Loucy (cell line): ENCODE measurements at regions not wholly inside any gene's neighbourhood (a gene's known extent, or its start where the extent isn't known, plus 50 kb on each side); places are given as distances from the start of the nearest gene placed in this dataset.

Experiments
- H2AFZ ChIP-seq: fragments of 200-600 bp; sonication (generic); 2 replicates; pipeline ENCODE4 v1.6.0; 2016; ENCODE audit warnings: antibody characterized with exemption, mild to moderate bottlenecking, low read length, moderate library complexity
- H3F3A ChIP-seq: fragments of 200-600 bp; 2 replicates; pipeline ENCODE4 v1.6.0; 2016; ENCODE audit warnings: antibody characterized with exemption, low read depth, mild to moderate bottlenecking
- H3K27me3 ChIP-seq: fragments of 200-600 bp; sonication (generic); 2 replicates; pipeline ENCODE4 v1.6.1; 2014; ENCODE audit warnings: low read length, mild to moderate bottlenecking; ENCODE audit not compliant: insufficient read depth, poor library complexity, severe bottlenecking
- H3K36me3 ChIP-seq: fragments of 200-600 bp; sonication (generic); 2 replicates; pipeline ENCODE4 v1.6.1; 2016; ENCODE audit warnings: low read length; ENCODE audit not compliant: insufficient read depth
- H3K4me1 ChIP-seq: fragments of 200-600 bp; sonication (generic); 2 replicates; pipeline ENCODE4 v1.5.1; 2014; ENCODE audit warnings: low read length, mild to moderate bottlenecking; ENCODE audit not compliant: insufficient read depth, poor library complexity, severe bottlenecking
- H3K4me2 ChIP-seq: fragments of 200-600 bp; sonication (generic); 2 replicates; pipeline ENCODE4 v1.6.0; 2014; ENCODE audit warnings: antibody characterized with exemption, low read length, low read depth, mild to moderate bottlenecking; ENCODE audit not compliant: poor library complexity, severe bottlenecking
- H3K4me3 ChIP-seq: fragments of 200-600 bp; sonication (generic); 2 replicates; pipeline ENCODE4 v1.5.1; 2014; ENCODE audit warnings: low read length, mild to moderate bottlenecking, mixed read lengths; ENCODE audit not compliant: poor library complexity, severe bottlenecking
- H3K79me2 ChIP-seq: fragments of 200-600 bp; sonication (generic); 2 replicates; pipeline ENCODE4 v1.6.1; 2014; ENCODE audit warnings: low read length; ENCODE audit not compliant: insufficient read depth
- H3K9ac ChIP-seq: fragments of 200-600 bp; sonication (generic); 2 replicates; pipeline ENCODE4 v1.6.0; 2014; ENCODE audit warnings: mild to moderate bottlenecking, low read depth, low read length, moderate library complexity; ENCODE audit not compliant: poor library complexity, severe bottlenecking
- H3K9me2 ChIP-seq: fragments of 200-600 bp; sonication (generic); replicated peaks from 2 replicates; pipeline ENCODE4 v1.6.1; 2016; ENCODE audit warnings: low read depth, low read length, mixed read lengths
- H3K9me3 ChIP-seq: fragments of 200-600 bp; sonication (generic); 2 replicates; pipeline ENCODE4 v1.6.1; 2014; ENCODE audit warnings: mild to moderate bottlenecking, antibody characterized with exemption, low read length, low read depth; ENCODE audit not compliant: insufficient read depth
- H4K20me1 ChIP-seq: fragments of 200-600 bp; sonication (generic); 2 replicates; pipeline ENCODE4 v1.6.0; 2014; ENCODE audit warnings: antibody characterized with exemption, low read length, mild to moderate bottlenecking; ENCODE audit not compliant: insufficient read depth, poor library complexity, severe bottlenecking
- EZH2phosphoT487 ChIP-seq: fragments of 200-600 bp; IDR thresholded peaks from 2 replicates; pipeline ENCODE4 v1.6.1; 2018; ENCODE audit warnings: antibody characterized with exemption, mild to moderate bottlenecking, moderate library complexity, borderline replicate concordance
- TF ChIP-seq, protein P1 (sequence below): fragments of 200-600 bp; sonication (generic); conservative IDR thresholded peaks from 2 replicates; pipeline ENCODE4 v1.5.1; 2014; ENCODE audit warnings: mild to moderate bottlenecking, antibody characterized with exemption, low read length

DNA sequence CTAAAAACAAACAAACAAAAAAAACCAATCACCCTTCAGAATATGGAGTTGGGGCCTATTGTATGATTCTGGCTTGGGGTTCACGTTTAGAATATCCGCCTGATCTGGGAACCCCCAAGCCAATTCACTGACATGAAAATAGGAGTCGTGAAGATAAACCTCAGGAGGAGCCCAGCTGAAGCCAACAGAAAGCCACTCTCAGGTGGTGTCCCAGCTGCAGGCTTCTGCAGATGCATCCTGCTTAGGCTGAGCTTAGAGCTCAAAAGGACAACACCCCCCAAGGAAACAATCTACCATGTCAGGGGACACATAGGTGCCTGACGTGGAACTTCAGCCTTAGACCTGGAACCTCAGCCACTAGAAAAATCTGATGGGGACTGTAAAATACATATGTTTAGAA is 51.9 kb downstream of the SYNE3 start:
- H3F3A ChIP-seq = peaks cover 22% of the 10 kb centered on the region
- no peaks in the 10 kb centered on the region for H3K27me3 ChIP-seq
- peaks cover 75% of the 10 kb centered on the region for H3K4me1 ChIP-seq
- peak overlapping the region; percentile 84 for H3K9ac ChIP-seq
- H2AFZ ChIP-seq = no peak overlapping the region
- TF ChIP-seq EZH2phosphoT487 = no peak
- TF ChIP-seq, protein P1, sequence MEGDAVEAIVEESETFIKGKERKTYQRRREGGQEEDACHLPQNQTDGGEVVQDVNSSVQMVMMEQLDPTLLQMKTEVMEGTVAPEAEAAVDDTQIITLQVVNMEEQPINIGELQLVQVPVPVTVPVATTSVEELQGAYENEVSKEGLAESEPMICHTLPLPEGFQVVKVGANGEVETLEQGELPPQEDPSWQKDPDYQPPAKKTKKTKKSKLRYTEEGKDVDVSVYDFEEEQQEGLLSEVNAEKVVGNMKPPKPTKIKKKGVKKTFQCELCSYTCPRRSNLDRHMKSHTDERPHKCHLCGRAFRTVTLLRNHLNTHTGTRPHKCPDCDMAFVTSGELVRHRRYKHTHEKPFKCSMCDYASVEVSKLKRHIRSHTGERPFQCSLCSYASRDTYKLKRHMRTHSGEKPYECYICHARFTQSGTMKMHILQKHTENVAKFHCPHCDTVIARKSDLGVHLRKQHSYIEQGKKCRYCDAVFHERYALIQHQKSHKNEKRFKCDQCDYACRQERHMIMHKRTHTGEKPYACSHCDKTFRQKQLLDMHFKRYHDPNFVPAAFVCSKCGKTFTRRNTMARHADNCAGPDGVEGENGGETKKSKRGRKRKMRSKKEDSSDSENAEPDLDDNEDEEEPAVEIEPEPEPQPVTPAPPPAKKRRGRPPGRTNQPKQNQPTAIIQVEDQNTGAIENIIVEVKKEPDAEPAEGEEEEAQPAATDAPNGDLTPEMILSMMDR = no peak
- peak overlapping the region; percentile 80 for H3K4me2 ChIP-seq
- no peaks in the 10 kb centered on the region for H3K9me3 ChIP-seq
- no peaks in the 10 kb centered on the region for H3K9me2 ChIP-seq
- no peaks in the 10 kb centered on the region for H3K36me3 ChIP-seq
- no peaks in the 10 kb centered on the region for H3K79me2 ChIP-seq
- no peaks in the 10 kb centered on the region for H4K20me1 ChIP-seq
- peak overlapping the region; percentile 58 for H3K4me3 ChIP-seq

DNA sequence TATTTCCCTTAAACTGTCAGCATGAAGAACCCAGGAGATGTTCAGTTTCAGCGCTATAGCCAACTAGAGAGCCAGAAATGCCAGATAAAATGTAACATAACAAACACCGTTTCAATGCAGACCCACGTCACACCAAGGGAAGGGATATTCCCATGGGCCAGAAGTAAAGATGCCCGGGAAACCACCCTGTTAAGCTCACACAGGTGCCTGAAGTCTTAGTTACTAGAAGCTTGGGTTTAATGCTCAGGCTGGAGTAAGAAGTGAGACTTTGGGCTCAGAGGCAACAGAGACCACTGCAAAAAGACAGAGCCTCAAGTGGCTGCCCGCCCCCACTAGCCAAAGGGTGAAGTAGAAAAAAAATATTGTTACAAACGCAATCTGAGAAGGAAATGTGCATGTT is 52.3 kb downstream of the SYNE3 start:
- Histone ChIP-seq H2AFZ (no peak overlapping the region), H3K4me1 (peaks cover 75% of the 10 kb centered on the region), H3K9ac (peak overlapping the region; percentile 84), H3K4me3 (peak overlapping the region; percentile 58), H3K9me3 (no peaks in the 10 kb centered on the region), H3K4me2 (peak overlapping the region; percentile 80), H3K27me3 (no peaks in the 10 kb centered on the region), H4K20me1 (no peaks in the 10 kb centered on the region), H3K36me3 (no peaks in the 10 kb centered on the region), H3F3A (peaks cover 22% of the 10 kb centered on the region), H3K79me2 (no peaks in the 10 kb centered on the region), H3K9me2 (no peaks in the 10 kb centered on the region)
- TF ChIP-seq EZH2phosphoT487 = no peak
- TF ChIP-seq, protein P1 = no peak

DNA sequence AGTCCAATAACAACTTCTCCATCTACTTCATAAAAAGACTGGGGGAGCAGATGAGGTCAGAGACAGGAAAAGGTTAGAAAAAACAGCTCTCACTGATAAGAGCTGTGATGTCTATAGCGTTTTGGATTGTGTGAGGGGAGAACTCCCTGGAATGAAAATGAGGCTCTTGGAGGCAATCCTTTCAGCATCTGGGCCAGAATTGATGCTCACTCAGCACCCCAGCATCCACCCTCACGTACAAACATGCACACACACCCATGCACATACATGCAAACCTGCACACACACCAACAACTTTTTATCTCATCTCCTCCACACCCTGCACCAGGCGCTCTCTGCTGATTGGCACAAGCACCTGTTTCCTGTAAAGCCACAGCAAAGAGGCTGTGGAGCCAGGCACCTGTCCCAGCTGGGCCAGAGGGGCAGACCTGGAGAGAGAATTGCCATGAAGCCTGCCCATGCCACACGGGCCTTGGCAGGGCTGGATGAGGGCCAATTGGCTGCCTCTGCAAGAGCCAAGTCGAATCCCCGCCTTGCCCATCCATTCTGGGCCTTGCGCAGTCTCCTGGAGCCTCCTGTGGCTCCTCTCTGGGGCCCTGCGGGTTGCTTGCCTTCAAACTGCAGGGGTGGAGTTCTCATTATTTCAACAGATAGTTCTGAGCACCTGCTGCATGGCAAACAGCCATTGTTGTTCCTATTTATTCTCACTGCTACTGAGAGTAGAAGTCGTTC is 53.1 kb downstream of the SYNE3 start:
- Histone ChIP-seq H3F3A (peaks cover 22% of the 10 kb centered on the region), H3K9me3 (no peaks in the 10 kb centered on the region), H3K4me3 (peak overlapping the region; percentile 58), H3K27me3 (no peaks in the 10 kb centered on the region), H2AFZ (no peak overlapping the region), H3K4me1 (peaks cover 70% of the 10 kb centered on the region), H3K79me2 (no peaks in the 10 kb centered on the region), H4K20me1 (no peaks in the 10 kb centered on the region), H3K9me2 (no peaks in the 10 kb centered on the region), H3K36me3 (no peaks in the 10 kb centered on the region), H3K4me2 (peak overlapping the region; percentile 80), H3K9ac (peak overlapping the region; percentile 84)
- TF ChIP-seq EZH2phosphoT487 = no peak
- TF ChIP-seq, protein P1 = no peak
